Adrenal gland (tissue), 9 donors: ENCODE measurements at regions not wholly inside any gene's neighbourhood (a gene's known extent, or its start where the extent isn't known, plus 50 kb on each side); places are given as distances from the start of the nearest gene placed in this dataset.

Experiments
- DNase-seq, 7 donors: peaks; one replicate each; pipeline ENCODE4 v3.0.0-alpha.2; 2019 to 2020
- H3K27ac ChIP-seq, 5 donors: fragments of 200-600 bp; sonication (generic) in 4 of 5; 1 replicate in 3 of 5; 2 replicates in 2 of 5; pipeline versions ENCODE4 v1.5.1 to v1.8.0; 2016 to 2020; ENCODE audit warnings: mild to moderate bottlenecking in 1 of 5
- H3K27me3 ChIP-seq: fragments of 200-600 bp; 2 replicates; pipeline ENCODE4 v1.8.0; 2021
- H3K36me3 ChIP-seq, 2 donors: fragments of 200-600 bp; replicated peaks in 1 of 2; 1 replicate in 1 of 2; 2 replicates in 1 of 2; pipeline versions ENCODE4 v1.5.1 to v1.8.0; 2018 to 2022
- H3K4me1 ChIP-seq, 2 donors: fragments of 200-600 bp; replicated peaks in 1 of 2; 1 replicate in 1 of 2; 2 replicates in 1 of 2; pipeline versions ENCODE4 v1.5.1 to v1.8.0; 2018 to 2021
- H3K4me3 ChIP-seq, 4 donors: fragments of 200-600 bp; sonication (generic) in 3 of 4; one replicate each; pipeline ENCODE4 v1.5.1; 2016 to 2018
- H3K9me3 ChIP-seq, 3 donors: fragments of 200-600 bp; sonication (generic) in 1 of 3; replicated peaks in 1 of 3; 1 replicate in 2 of 3; 2 replicates in 1 of 3; pipeline versions ENCODE4 v1.5.1 to v1.8.0; 2016 to 2021
- POLR2A ChIP-seq, 2 donors: fragments of 450-650 bp; IDR thresholded peaks; one replicate each; pipeline ENCODE4 v1.6.1; 2017; ENCODE audit warnings: antibody characterized with exemption in 2 of 2, mild to moderate bottlenecking in 2 of 2, moderate library complexity in 1 of 2
- WGBS, 4 donors: extraction: QIAGEN DNeasy Blood & Tissue Kit in 2 of 4; methylation state at CpG; one replicate each; pipeline versions ENCODE4 v1.1.5 to v1.1.7; 2013 to 2017; 5-methylcytosine and 5-hydroxymethylcytosine counted together
- intact Hi-C, 2 donors: fragments of 100-400 bp; cut with DNase I; formaldehyde crosslinking; loops; one replicate each; pipeline versions ENCODE4 v1.14.1 to v1.15.0; 2022 to 2023
- TF ChIP-seq, protein P1 (sequence below), 6 experiments: fragments of 450-650 bp in 4 of 6; fragments of 200-600 bp in 2 of 6; sonication (generic) in 1 of 6; IDR thresholded peaks; 1 replicate in 5 of 6; 2 replicates in 1 of 6; pipeline versions ENCODE4 v1.5.1 to v1.8.0; 2016 to 2021; ENCODE audit warnings: antibody characterized with exemption in 6 of 6, mild to moderate bottlenecking in 2 of 6, moderate library complexity in 1 of 6
- donor health status: healthy with polysubstance abuse.
- donor health status: Bipolar disorder and iron deficiency.
- donor health status: DM: yes; HTN: yes; CAD: no.
- donor health status: DM: no; HTN: no; CAD: no.
- donor health status: DM: no; HTN: no; CAD: no.

DNA sequence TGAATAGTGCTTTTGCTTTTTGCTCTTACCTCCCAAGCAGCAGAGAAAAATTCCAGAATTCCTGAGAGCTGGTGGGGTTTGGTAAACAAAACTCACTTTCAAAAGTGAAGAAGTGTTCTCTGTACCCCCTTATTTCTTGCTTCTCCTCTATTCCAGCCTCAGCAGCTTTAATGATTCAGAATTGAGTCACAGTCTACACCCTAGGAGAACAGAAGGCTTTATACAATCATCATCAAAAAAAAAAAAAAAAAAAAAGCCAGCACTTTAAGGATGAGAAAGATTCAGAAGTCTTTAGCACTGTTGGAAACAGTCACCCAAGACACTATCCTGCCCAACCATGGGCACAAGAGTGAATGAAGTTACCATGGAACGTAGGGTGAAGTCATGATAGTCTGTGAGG, 1583.1 kb upstream of the PCDH10 start:
- DNase-seq, result no peak
- Histone ChIP-seq H3K27me3 (no peaks in the 10 kb centered on the region), H3K9me3 (no peaks in the 10 kb centered on the region), H3K4me3 (no peak overlapping the region), H3K27ac (no peak overlapping the region), H3K36me3 (no peaks in the 10 kb centered on the region), H3K4me1 (no peaks in the 10 kb centered on the region)
- TF ChIP-seq, protein P1, sequence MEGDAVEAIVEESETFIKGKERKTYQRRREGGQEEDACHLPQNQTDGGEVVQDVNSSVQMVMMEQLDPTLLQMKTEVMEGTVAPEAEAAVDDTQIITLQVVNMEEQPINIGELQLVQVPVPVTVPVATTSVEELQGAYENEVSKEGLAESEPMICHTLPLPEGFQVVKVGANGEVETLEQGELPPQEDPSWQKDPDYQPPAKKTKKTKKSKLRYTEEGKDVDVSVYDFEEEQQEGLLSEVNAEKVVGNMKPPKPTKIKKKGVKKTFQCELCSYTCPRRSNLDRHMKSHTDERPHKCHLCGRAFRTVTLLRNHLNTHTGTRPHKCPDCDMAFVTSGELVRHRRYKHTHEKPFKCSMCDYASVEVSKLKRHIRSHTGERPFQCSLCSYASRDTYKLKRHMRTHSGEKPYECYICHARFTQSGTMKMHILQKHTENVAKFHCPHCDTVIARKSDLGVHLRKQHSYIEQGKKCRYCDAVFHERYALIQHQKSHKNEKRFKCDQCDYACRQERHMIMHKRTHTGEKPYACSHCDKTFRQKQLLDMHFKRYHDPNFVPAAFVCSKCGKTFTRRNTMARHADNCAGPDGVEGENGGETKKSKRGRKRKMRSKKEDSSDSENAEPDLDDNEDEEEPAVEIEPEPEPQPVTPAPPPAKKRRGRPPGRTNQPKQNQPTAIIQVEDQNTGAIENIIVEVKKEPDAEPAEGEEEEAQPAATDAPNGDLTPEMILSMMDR (IDR thresholded peaks at IDR 0.05), result no peak
- no peak for TF ChIP-seq POLR2A (IDR thresholded peaks at IDR 0.05)
- 54 to 79% (median 59%) methylated on average over 1 of the region's 1 CpG for WGBS, 4 donors
- intact Hi-C loops, result no loop called here

DNA sequence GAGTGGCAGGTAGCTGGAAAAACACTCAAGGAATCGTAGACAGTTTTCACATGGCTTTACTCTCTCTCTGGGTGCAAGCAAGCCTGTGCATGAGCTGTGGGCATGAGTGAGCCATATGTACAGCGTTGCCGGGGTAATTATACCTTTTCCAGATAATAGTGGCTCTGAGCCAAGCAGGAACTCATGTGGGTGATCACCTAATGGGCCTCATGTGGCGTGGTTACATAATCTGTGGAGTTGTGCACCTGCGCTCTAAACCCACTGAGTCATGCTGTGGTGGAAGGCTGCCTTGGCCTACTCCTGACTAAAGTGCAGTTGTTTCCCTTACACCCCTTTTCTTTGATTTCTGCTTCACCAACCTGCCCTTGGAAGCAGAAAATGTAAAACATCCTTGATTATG, 1564.5 kb upstream of the PCDH10 start:
- intact Hi-C loops, result no loop called here
- Histone ChIP-seq H3K27ac (no peak overlapping the region), H3K36me3 (no peaks in the 10 kb centered on the region), H3K4me1 (no peaks in the 10 kb centered on the region), H3K9me3 (no peaks in the 10 kb centered on the region), H3K4me3 (no peak overlapping the region), H3K27me3 (no peaks in the 10 kb centered on the region)
- WGBS, 4 donors, result 86 to 94% (median 90%) methylated on average over 5 of the region's 5 CpGs
- no peak for DNase-seq
- TF ChIP-seq POLR2A (IDR thresholded peaks at IDR 0.05), result no peak
- TF ChIP-seq, protein P1 (IDR thresholded peaks at IDR 0.05), result no peak

DNA sequence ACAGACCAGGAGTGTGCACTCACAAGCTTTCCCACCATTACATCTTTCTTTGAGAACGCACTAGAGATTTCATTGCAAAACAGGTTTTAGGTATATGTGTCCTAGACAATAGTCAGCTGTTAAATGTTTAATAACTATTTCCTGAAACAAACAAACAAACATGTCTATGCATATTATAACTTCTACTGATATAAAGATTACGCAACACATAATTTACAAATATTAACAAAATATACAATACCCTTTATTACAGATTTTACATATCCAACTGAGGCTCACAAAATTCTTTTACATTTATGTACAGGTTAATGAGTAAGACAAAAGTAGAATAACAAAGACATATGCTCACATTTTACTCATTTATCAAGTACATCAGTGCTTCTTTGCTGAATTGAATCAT, 1554.0 kb upstream of the PCDH10 start:
- H3K27me3 ChIP-seq, result no peaks in the 10 kb centered on the region
- no peak for DNase-seq
- intact Hi-C loops, result no loop called here
- TF ChIP-seq, protein P1 (IDR thresholded peaks at IDR 0.05), result no peak
- no peak for TF ChIP-seq POLR2A (IDR thresholded peaks at IDR 0.05)
- no peak overlapping the region for H3K27ac ChIP-seq
- H3K4me3 ChIP-seq, result no peak overlapping the region
- 88 to 98% (median 93%) methylated on average over 2 of the region's 2 CpGs for WGBS, 4 donors
- no peaks in the 10 kb centered on the region for H3K36me3 ChIP-seq
- H3K4me1 ChIP-seq, result no peaks in the 10 kb centered on the region
- H3K9me3 ChIP-seq, result no peaks in the 10 kb centered on the region

GRCh38 chr4:131603705-131604104, 1545.4 kb upstream of the PCDH10 start:
- Histone ChIP-seq H3K4me1 (no peaks in the 10 kb centered on the region), H3K9me3 (no peaks in the 10 kb centered on the region), H3K27me3 (no peaks in the 10 kb centered on the region), H3K4me3 (no peak overlapping the region), H3K36me3 (no peaks in the 10 kb centered on the region), H3K27ac (no peak overlapping the region)
- no peak for DNase-seq
- TF ChIP-seq, protein P1 (IDR thresholded peaks at IDR 0.05), result no peak
- TF ChIP-seq POLR2A (IDR thresholded peaks at IDR 0.05), result no peak
- WGBS, 4 donors, result 0 to 88% (median 47%) methylated on average over 1 of the region's 1 CpG
- intact Hi-C loops, result no loop called here
